ENCODE measurements at regions not wholly inside any gene's neighbourhood (a gene's known extent, or its start where the extent isn't known, plus 50 kb on each side); places are given as distances from the start of the nearest gene placed in this dataset.

GRCh38 chr15:101551696-101552591, 62.4 kb upstream of the PCSK6 start:
- DNase-seq (ENCODE audit: low spot score): no peak

GRCh38 chr15:101550124-101550523, 60.6 kb upstream of the PCSK6 start:
- DNase-seq (ENCODE audit: low spot score): no peak

- no peak for DNase-seq (ENCODE audit: low spot score)
Observed at GRCh38 chr15:101549647-101550046, 60.1 kb upstream of the PCSK6 start.

- DNase-seq (ENCODE audit: low spot score): no peak
Observed at GRCh38 chr15:101547737-101548136, 58.2 kb upstream of the PCSK6 start.

GRCh38 chr15:101545548-101546505, 56.3 kb upstream of the PCSK6 start:
- no peak for DNase-seq (ENCODE audit: low spot score)

GRCh38 chr15:101544613-101544945, 55.1 kb upstream of the PCSK6 start:
- no peak for DNase-seq (ENCODE audit: low spot score)

- DNase-seq (ENCODE audit: low spot score): no peak
Observed at GRCh38 chr15:101543926-101544612, 54.6 kb upstream of the PCSK6 start.

GRCh38 chr15:101543431-101543830, 53.9 kb upstream of the PCSK6 start:
- DNase-seq (ENCODE audit: low spot score): no peak

- DNase-seq (ENCODE audit: low spot score): no peak
Observed at GRCh38 chr15:101543026-101543390, 53.5 kb upstream of the PCSK6 start.

- no peak for DNase-seq (ENCODE audit: low spot score)
Observed at GRCh38 chr15:101542306-101543025, 53.0 kb upstream of the PCSK6 start.

GRCh38 chr15:101541501-101542292, 52.2 kb upstream of the PCSK6 start:
- no peak for DNase-seq (ENCODE audit: low spot score)

- no peak for DNase-seq (ENCODE audit: low spot score)
Observed at GRCh38 chr15:101540480-101541239, 51.2 kb upstream of the PCSK6 start.

GRCh38 chr15:101539930-101540329, 50.4 kb upstream of the PCSK6 start:
- DNase-seq (ENCODE audit: low spot score): no peak

GRCh38 chr15:101539492-101539891, 50.0 kb upstream of the PCSK6 start:
- no peak for DNase-seq (ENCODE audit: low spot score)

Data from HuH-7.5 (cell line).